Spleen (tissue), 11 donors: ENCODE measurements at regions not wholly inside any gene's neighbourhood (a gene's known extent, or its start where the extent isn't known, plus 50 kb on each side); places are given as distances from the start of the nearest gene placed in this dataset.
"Not testable (repeated sequence)": the region's sequence is repeated elsewhere in the genome, so short reads cannot be mapped to it uniquely, and the experiment has no call there.

Experiments
- DNase-seq: peaks from one replicate; pipeline ENCODE4 v3.0.0-alpha.2; 2020
- H3K27ac ChIP-seq, 8 donors: fragments of 200-600 bp; sonication (generic) in 7 of 8; 1 replicate in 4 of 8; 2 replicates in 4 of 8; pipeline versions ENCODE4 v1.5.0 to v1.8.0; 2016 to 2021; ENCODE audit warnings: inconsistent platforms in 4 of 8, mild to moderate bottlenecking in 4 of 8, moderate library complexity in 1 of 8
- H3K27me3 ChIP-seq, 7 donors: fragments of 200-600 bp; sonication (generic) in 6 of 7; replicated peaks in 1 of 7; 1 replicate in 4 of 7; 2 replicates in 3 of 7; pipeline versions ENCODE4 v1.5.0 to v1.8.0; 2016 to 2021; ENCODE audit warnings: inconsistent platforms in 3 of 7, mild to moderate bottlenecking in 1 of 7
- H3K36me3 ChIP-seq, 6 donors: fragments of 200-600 bp; sonication (generic) in 5 of 6; 1 replicate in 4 of 6; 2 replicates in 2 of 6; pipeline versions ENCODE4 v1.5.0 to v1.8.0; 2016 to 2021; ENCODE audit warnings: inconsistent platforms in 2 of 6
- H3K4me1 ChIP-seq, 6 donors: fragments of 200-600 bp; sonication (generic) in 5 of 6; 1 replicate in 3 of 6; 2 replicates in 3 of 6; pipeline versions ENCODE4 v1.5.0 to v1.8.0; 2016 to 2021; ENCODE audit warnings: inconsistent platforms in 3 of 6
- H3K4me3 ChIP-seq, 8 donors: fragments of 200-600 bp; sonication (generic) in 7 of 8; 1 replicate in 4 of 8; 2 replicates in 4 of 8; pipeline versions ENCODE4 v1.5.0 to v1.8.0; 2016 to 2021; ENCODE audit warnings: inconsistent platforms in 4 of 8, mild to moderate bottlenecking in 4 of 8, moderate library complexity in 2 of 8
- H3K9me3 ChIP-seq, 8 donors: fragments of 200-600 bp; sonication (generic) in 7 of 8; 1 replicate in 4 of 8; 2 replicates in 4 of 8; pipeline versions ENCODE4 v1.5.0 to v1.8.0; 2016 to 2021; ENCODE audit warnings: inconsistent platforms in 4 of 8
- CTCF ChIP-seq, 11 experiments: fragments of 200-600 bp in 7 of 11; fragments of 450-650 bp in 4 of 11; sonication (generic) in 4 of 11; IDR thresholded peaks in 8 of 11; conservative IDR thresholded peaks in 3 of 11; 1 replicate in 7 of 11; 2 replicates in 4 of 11; pipeline versions ENCODE4 v1.4.0 to v1.8.0; 2016 to 2021; ENCODE audit warnings: antibody characterized with exemption in 11 of 11, inconsistent platforms in 4 of 11, mild to moderate bottlenecking in 1 of 11
- POLR2A ChIP-seq, 3 donors: fragments of 450-650 bp; IDR thresholded peaks; one replicate each; pipeline ENCODE4 v1.5.1; 2017; ENCODE audit warnings: antibody characterized with exemption in 3 of 3, mild to moderate bottlenecking in 1 of 3
- POLR2AphosphoS5 ChIP-seq, 3 donors: sonication (generic); formaldehyde crosslinking; IDR thresholded peaks; one replicate each; pipeline ENCODE4 v1.5.1; 2017; ENCODE audit warnings: antibody characterized with exemption in 3 of 3
- WGBS, 5 donors: extraction: QIAGEN DNeasy Blood & Tissue Kit in 3 of 5; methylation state at CpG; one replicate each; pipeline versions ENCODE4 v1.1.5 to v1.1.7; 2013 to 2018; 5-methylcytosine and 5-hydroxymethylcytosine counted together
- intact Hi-C: fragments of 100-400 bp; cut with DNase I; formaldehyde crosslinking; loops from one replicate; pipeline ENCODE4 v1.15.0; 2023; ENCODE audit warnings: low total_unique reads
- donor health status: healthy with polysubstance abuse.
- donor health status: DM: no; HTN: no; CAD: no; lungs with moderate emphysema.
- donor health status: DM: no; HTN: no; CAD: no.
- donor health status: Bipolar disorder and iron deficiency.
- donor health status: healthy.
- donor health status: DM: no; HTN: no; CAD: no.
- donor health status: DM: yes; HTN: yes; CAD: no.

GRCh38 chr4:33837043-33837838 is 2407.1 kb downstream of the ARAP2 start:
- intact Hi-C loops = no loop called here
- Histone ChIP-seq H3K27ac (no peak overlapping the region), H3K27me3 (no peaks in the 10 kb centered on the region), H3K4me3 (no peak overlapping the region), H3K9me3 (peaks cover 0 to 3% (median 0%) of the 10 kb centered on the region in 8 donors), H3K4me1 (no peaks in the 10 kb centered on the region), H3K36me3 (no peaks in the 10 kb centered on the region)
- no peak for DNase-seq
- TF ChIP-seq POLR2A (IDR thresholded peaks at IDR 0.05) = no peak
- no peak for TF ChIP-seq POLR2AphosphoS5 (IDR thresholded peaks at IDR 0.05)
- TF ChIP-seq CTCF (IDR thresholded peaks at IDR 0.05 in 8 of 11, conservative IDR thresholded peaks at IDR 0.05 in 3 of 11) = no peak
- WGBS, 5 donors = 72 to 84% (median 79%) methylated on average over 5 of the region's 5 CpGs

DNA sequence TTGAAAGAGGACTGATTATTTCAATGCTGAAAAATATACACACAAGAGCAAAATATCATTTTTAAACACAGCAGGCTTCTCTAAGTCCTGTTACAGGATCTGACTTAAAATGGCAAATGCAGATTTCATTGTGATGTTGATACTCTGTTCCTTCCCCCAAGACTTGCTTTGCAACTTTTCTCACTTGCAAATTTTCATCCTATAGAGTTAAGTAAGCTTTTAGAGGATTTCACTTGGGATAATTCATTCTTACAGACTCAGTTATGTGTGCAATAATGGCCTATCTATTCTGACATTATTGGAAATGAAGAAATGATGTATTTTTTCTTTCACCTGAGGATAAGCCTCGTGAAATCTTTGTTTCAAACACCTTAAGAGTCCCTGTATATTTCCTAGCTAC is 2403.2 kb downstream of the ARAP2 start:
- WGBS, 5 donors = 13 to 23% (median 16%) methylated on average over 1 of the region's 1 CpG
- no peaks in the 10 kb centered on the region for H3K27me3 ChIP-seq
- H3K9me3 ChIP-seq = peaks cover 0 to 14% (median 6%) of the 10 kb centered on the region in 8 donors
- no peak for TF ChIP-seq CTCF (IDR thresholded peaks at IDR 0.05 in 8 of 11, conservative IDR thresholded peaks at IDR 0.05 in 3 of 11)
- no peak for TF ChIP-seq POLR2A (IDR thresholded peaks at IDR 0.05)
- no peak for TF ChIP-seq POLR2AphosphoS5 (IDR thresholded peaks at IDR 0.05)
- intact Hi-C loops = no loop called here
- H3K27ac ChIP-seq = no peak overlapping the region
- no peaks in the 10 kb centered on the region for H3K36me3 ChIP-seq
- no peak for DNase-seq
- H3K4me1 ChIP-seq = no peaks in the 10 kb centered on the region
- no peak overlapping the region for H3K4me3 ChIP-seq

DNA sequence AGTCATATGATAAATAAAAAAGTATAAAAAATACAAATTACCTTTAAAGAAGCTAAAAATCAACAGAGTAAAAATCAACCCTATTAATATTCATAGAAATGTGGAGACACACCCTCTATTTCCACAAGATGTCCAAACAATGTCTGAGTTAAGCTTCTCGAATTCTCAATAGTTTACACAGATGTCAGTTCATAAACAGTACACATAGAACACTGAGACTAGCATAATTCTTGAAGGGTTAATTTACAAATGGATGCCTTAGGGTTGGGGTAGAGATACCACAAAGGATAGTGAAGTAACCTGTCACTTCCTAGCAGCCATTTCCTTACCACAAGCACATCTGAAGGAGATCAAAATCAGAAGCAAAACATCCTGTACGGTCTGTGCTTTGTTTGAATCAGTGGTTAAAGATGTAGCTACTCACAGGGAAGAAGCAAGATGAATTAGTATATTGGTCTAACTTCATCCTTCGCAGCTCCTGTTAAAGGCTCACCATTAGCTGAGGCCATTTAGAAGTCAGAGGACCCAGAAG is 2393.9 kb downstream of the ARAP2 start:
- Histone ChIP-seq H3K4me1 (no peaks in the 10 kb centered on the region), H3K36me3 (no peaks in the 10 kb centered on the region), H3K4me3 (no peak overlapping the region), H3K27me3 (no peaks in the 10 kb centered on the region), H3K27ac (no peak overlapping the region), H3K9me3 (peaks cover 0 to 30% (median 8%) of the 10 kb centered on the region in 8 donors)
- WGBS, 5 donors = 47 to 57% (median 52%) methylated on average over 3 of the region's 3 CpGs
- no peak for DNase-seq
- no peak for TF ChIP-seq CTCF (IDR thresholded peaks at IDR 0.05 in 8 of 11, conservative IDR thresholded peaks at IDR 0.05 in 3 of 11)
- no peak for TF ChIP-seq POLR2AphosphoS5 (IDR thresholded peaks at IDR 0.05)
- no peak for TF ChIP-seq POLR2A (IDR thresholded peaks at IDR 0.05)
- intact Hi-C loops = no loop called here

GRCh38 chr4:33853670-33854069 is 2390.6 kb downstream of the ARAP2 start:
- H3K4me3 ChIP-seq, H3K4me1 ChIP-seq, intact Hi-C loops, H3K27me3 ChIP-seq, H3K36me3 ChIP-seq, H3K27ac ChIP-seq, DNase-seq, H3K9me3 ChIP-seq: not testable (repeated sequence)
